ENCODE measurements at regions not wholly inside any gene's neighbourhood (a gene's known extent, or its start where the extent isn't known, plus 50 kb on each side); places are given as distances from the start of the nearest gene placed in this dataset.

- no peak for TF ChIP-seq SRSF7 (optimal IDR thresholded peaks at IDR 0.05; ENCODE audit: low read depth, low read length)
- no peak for TF ChIP-seq CTCF (IDR thresholded peaks at IDR 0.05 in 2 of 3, conservative IDR thresholded peaks at IDR 0.05 in 1 of 3; ENCODE audit: insufficient read depth in 2 of 3, low read depth in 1 of 3, low read length in 3 of 3)
- TF ChIP-seq GTF2E2 (tag; IDR thresholded peaks at IDR 0.05): peak; percentile 69
- TF ChIP-seq MIER1 (IDR thresholded peaks at IDR 0.05; ENCODE audit: low read depth): no peak
- no peak for TF ChIP-seq PTBP1 (IDR thresholded peaks at IDR 0.05; ENCODE audit: low read depth, low read length)
- TF ChIP-seq CHD1 (IDR thresholded peaks at IDR 0.05; ENCODE audit: low read length): no peak
- TF ChIP-seq MEIS2 (IDR thresholded peaks at IDR 0.05; ENCODE audit: partially characterized antibody): peak; percentile 9
- TF ChIP-seq CSDE1 (IDR thresholded peaks at IDR 0.05): no peak
- TF ChIP-seq ARID4B (CRISPR knock-in tag; IDR thresholded peaks at IDR 0.05): no peak
- no peak for TF ChIP-seq SREBF1 (IDR thresholded peaks at IDR 0.05; ENCODE audit: borderline replicate concordance, low read depth, low read length)
- TF ChIP-seq HNRNPK (IDR thresholded peaks at IDR 0.05; ENCODE audit: low read depth, low read length, poor library complexity, severe bottlenecking): no peak
- TF ChIP-seq ATF1 (CRISPR knock-in tag; IDR thresholded peaks at IDR 0.05): no peak
- no peak for TF ChIP-seq ATF1 (tag; IDR thresholded peaks at IDR 0.05)
- no peak for TF ChIP-seq KDM4B (IDR thresholded peaks at IDR 0.05; ENCODE audit: borderline replicate concordance in 2 of 2, low read depth in 1 of 2)
- no peak for TF ChIP-seq ZNF324 (CRISPR knock-in tag; IDR thresholded peaks at IDR 0.05)
- no peak for TF ChIP-seq POLR2H (tag; IDR thresholded peaks at IDR 0.05; ENCODE audit: low read depth)
- peak; percentile 57; the same call in 1 of the 2 replicates for TF ChIP-seq MYBL2 (IDR thresholded peaks at IDR 0.05; ENCODE audit: low read depth)
- TF ChIP-seq MYBL2 (CRISPR knock-in tag; IDR thresholded peaks at IDR 0.05; ENCODE audit: borderline replicate concordance): no peak
- no peak for TF ChIP-seq ZNF551 (CRISPR knock-in tag; IDR thresholded peaks at IDR 0.05)
- TF ChIP-seq SMARCC2 (IDR thresholded peaks at IDR 0.05; ENCODE audit: low read depth): peak; percentile 83; the same call in 1 of the 2 replicates
- TF ChIP-seq ZNF785 (CRISPR knock-in tag; IDR thresholded peaks at IDR 0.05): no peak
- TF ChIP-seq ZNF668 (CRISPR knock-in tag; IDR thresholded peaks at IDR 0.05): no peak
- peak; percentile 76 for TF ChIP-seq PHB2 (IDR thresholded peaks at IDR 0.05; ENCODE audit: low read depth)
- TF ChIP-seq CBFA2T2 (conservative IDR thresholded peaks at IDR 0.05): peak; percentile 95
- TF ChIP-seq CREB1 (IDR thresholded peaks at IDR 0.05): peak; percentile 52; the same call in 1 of the 2 replicates
- TF ChIP-seq CREB1 (CRISPR knock-in tag; IDR thresholded peaks at IDR 0.05): no peak
Measured at GRCh38 chr6:119626884-119627619, 277.5 kb upstream of the MAN1A1 start (continued).
